Peyer's patch (tissue), 4 donors: ENCODE measurements at regions not wholly inside any gene's neighbourhood (a gene's known extent, or its start where the extent isn't known, plus 50 kb on each side); places are given as distances from the start of the nearest gene placed in this dataset.

Experiments
- DNase-seq, 3 donors: peaks; one replicate each; pipeline ENCODE4 v3.0.0-alpha.2; 2017 to 2019
- H3K27ac ChIP-seq, 4 donors: fragments of 200-600 bp; sonication (generic); one replicate each; pipeline ENCODE4 v1.5.1; 2016 to 2019
- H3K27me3 ChIP-seq, 2 donors: fragments of 200-600 bp; sonication (generic); one replicate each; pipeline ENCODE4 v1.5.1; 2019
- H3K36me3 ChIP-seq, 3 donors: fragments of 200-600 bp; sonication (generic); one replicate each; pipeline ENCODE4 v1.5.1; 2016 to 2019
- H3K4me1 ChIP-seq, 4 donors: fragments of 200-600 bp; sonication (generic); one replicate each; pipeline ENCODE4 v1.5.1; 2016 to 2019
- H3K4me3 ChIP-seq, 4 donors: fragments of 200-600 bp; sonication (generic); 1 replicate in 3 of 4; 2 replicates in 1 of 4; pipeline ENCODE4 v1.5.1; 2016 to 2019; ENCODE audit warnings: mild to moderate bottlenecking in 1 of 4
- H3K9me3 ChIP-seq, 4 donors: fragments of 200-600 bp; sonication (generic); one replicate each; pipeline ENCODE4 v1.5.1; 2016 to 2019; ENCODE audit warnings: mild to moderate bottlenecking in 1 of 4
- CTCF ChIP-seq, 6 experiments: fragments of 450-650 bp in 4 of 6; fragments of 200-600 bp in 2 of 6; sonication (generic) in 1 of 6; IDR thresholded peaks; one replicate each; pipeline ENCODE4 v1.5.1; 2017 to 2019; ENCODE audit warnings: antibody characterized with exemption in 6 of 6, mild to moderate bottlenecking in 3 of 6, moderate library complexity in 1 of 6
- POLR2A ChIP-seq, 2 donors: fragments of 450-650 bp; IDR thresholded peaks; one replicate each; pipeline ENCODE4 v1.5.1; 2017; ENCODE audit warnings: antibody characterized with exemption in 2 of 2, mild to moderate bottlenecking in 2 of 2, moderate library complexity in 2 of 2

- Histone ChIP-seq H3K4me3 (no peak overlapping the region), H3K9me3 (no peaks in the 10 kb centered on the region), H3K27me3 (no peaks in the 10 kb centered on the region), H3K27ac (no peak overlapping the region), H3K4me1 (no peaks in the 10 kb centered on the region), H3K36me3 (no peaks in the 10 kb centered on the region)
- no peak for TF ChIP-seq CTCF (IDR thresholded peaks at IDR 0.05)
- no peak for TF ChIP-seq POLR2A (IDR thresholded peaks at IDR 0.05)
- no peak for DNase-seq
These were observed 365.3 kb upstream of the PDGFD start for GRCh38 chr11:104529213-104529612.

GRCh38 chr11:104526006-104526405 lies 362.1 kb upstream of the PDGFD start:
- no peaks in the 10 kb centered on the region for H3K9me3 ChIP-seq
- no peak overlapping the region for H3K4me3 ChIP-seq
- H3K36me3 ChIP-seq: no peaks in the 10 kb centered on the region
- no peak overlapping the region for H3K27ac ChIP-seq
- TF ChIP-seq POLR2A (IDR thresholded peaks at IDR 0.05): no peak
- no peak for TF ChIP-seq CTCF (IDR thresholded peaks at IDR 0.05)
- no peak for DNase-seq
- no peaks in the 10 kb centered on the region for H3K27me3 ChIP-seq
- no peaks in the 10 kb centered on the region for H3K4me1 ChIP-seq

GRCh38 chr11:104525416-104525815 lies 361.5 kb upstream of the PDGFD start:
- DNase-seq: no peak
- Histone ChIP-seq H3K4me3 (no peak overlapping the region), H3K4me1 (no peaks in the 10 kb centered on the region), H3K27me3 (no peaks in the 10 kb centered on the region), H3K9me3 (no peaks in the 10 kb centered on the region), H3K36me3 (no peaks in the 10 kb centered on the region), H3K27ac (no peak overlapping the region)
- TF ChIP-seq POLR2A (IDR thresholded peaks at IDR 0.05) (no peak), CTCF (IDR thresholded peaks at IDR 0.05) (no peak)

- no peaks in the 10 kb centered on the region for H3K36me3 ChIP-seq
- no peak overlapping the region for H3K4me3 ChIP-seq
- no peaks in the 10 kb centered on the region for H3K9me3 ChIP-seq
- no peaks in the 10 kb centered on the region for H3K4me1 ChIP-seq
- DNase-seq: no peak
- H3K27me3 ChIP-seq: no peaks in the 10 kb centered on the region
- no peak overlapping the region for H3K27ac ChIP-seq
- TF ChIP-seq CTCF (IDR thresholded peaks at IDR 0.05) (no peak), POLR2A (IDR thresholded peaks at IDR 0.05) (no peak)
These were observed 360.3 kb upstream of the PDGFD start for GRCh38 chr11:104524254-104524653.

- Histone ChIP-seq H3K27me3 (no peaks in the 10 kb centered on the region), H3K36me3 (no peaks in the 10 kb centered on the region), H3K4me1 (no peaks in the 10 kb centered on the region), H3K27ac (no peak overlapping the region), H3K4me3 (no peak overlapping the region), H3K9me3 (no peaks in the 10 kb centered on the region)
- no peak for TF ChIP-seq CTCF (IDR thresholded peaks at IDR 0.05)
- no peak for TF ChIP-seq POLR2A (IDR thresholded peaks at IDR 0.05)
- no peak for DNase-seq
These were observed 359.7 kb upstream of the PDGFD start for GRCh38 chr11:104523611-104524010.

GRCh38 chr11:104522650-104523049 lies 358.7 kb upstream of the PDGFD start:
- Histone ChIP-seq H3K4me1 (no peaks in the 10 kb centered on the region), H3K27me3 (no peaks in the 10 kb centered on the region), H3K4me3 (no peak overlapping the region), H3K9me3 (no peaks in the 10 kb centered on the region), H3K27ac (no peak overlapping the region), H3K36me3 (no peaks in the 10 kb centered on the region)
- TF ChIP-seq POLR2A (IDR thresholded peaks at IDR 0.05): no peak
- TF ChIP-seq CTCF (IDR thresholded peaks at IDR 0.05): no peak
- DNase-seq: no peak
